Panc1 (cell line): ENCODE measurements at regions not wholly inside any gene's neighbourhood (a gene's known extent, or its start where the extent isn't known, plus 50 kb on each side); places are given as distances from the start of the nearest gene placed in this dataset.

Source experiments
- ATAC-seq: fragments of 200-7000 bp; cut with Tn5 transposase; 2 replicates; pipeline ENCODE4 v1.9.1; 2020; ENCODE audit warnings: mild to moderate bottlenecking, moderate library complexity
- BruUV-seq: library from RNA; stranded (reverse); fragments of 400-500 nt; replicated peaks from 2 replicates; lab custom pipeline; 2021; lab: Mats Ljungman, UMichigan
- CTCF ChIA-PET: fragments of 300-600 bp; sonication (Branson Sonifier 250); formaldehyde crosslinking; loops from one replicate; lab custom pipeline; 2022; ENCODE audit warnings: antibody characterized with exemption; lab: Charles Lee
- POLR2A ChIA-PET: fragments of 300-600 bp; sonication (Branson Sonifier 250); formaldehyde crosslinking; loops from one replicate; lab custom pipeline; 2022; ENCODE audit warnings: antibody characterized with exemption; lab: Charles Lee
- DNase-seq: peaks from one replicate; pipeline ENCODE4 v3.0.0-alpha.2; 2010; ENCODE audit warnings: low read depth, low spot score
- H3K27ac ChIP-seq: 2 replicates; pipeline ENCODE4 v1.5.1; 2011; ENCODE audit warnings: mild to moderate bottlenecking, low read length, inconsistent platforms
- H3K27me3 ChIP-seq: fragments of 200-500 bp; sonication (Bioruptor generic); 2 replicates; pipeline ENCODE4 v1.6.0; 2014; ENCODE audit warnings: low read length, inconsistent platforms; ENCODE audit not compliant: control insufficient read depth, insufficient read depth
- H3K36me3 ChIP-seq: fragments of 200-500 bp; sonication (Bioruptor generic); 2 replicates; pipeline ENCODE4 v1.5.1; 2014; ENCODE audit warnings: inconsistent platforms, mild to moderate bottlenecking, low read length, moderate library complexity; ENCODE audit not compliant: control insufficient read depth, insufficient read depth
- H3K4me1 ChIP-seq: 2 replicates; pipeline ENCODE4 v1.5.1; 2011; ENCODE audit warnings: inconsistent platforms, mild to moderate bottlenecking, low read length, moderate library complexity; ENCODE audit not compliant: control insufficient read depth, insufficient read depth
- H3K4me3 ChIP-seq, 2 experiments: 2 replicates each; pipeline ENCODE4 v1.5.1; 2011 to 2012; ENCODE audit warnings: low read depth in 2 of 2, low read length in 2 of 2, mild to moderate bottlenecking in 2 of 2, inconsistent platforms in 1 of 2, moderate library complexity in 1 of 2
- H3K9me3 ChIP-seq: fragments of 200-500 bp; sonication (Bioruptor generic); 2 replicates; pipeline ENCODE4 v1.5.1; 2014; ENCODE audit warnings: low read depth, mild to moderate bottlenecking, inconsistent platforms, low read length, moderate library complexity; ENCODE audit not compliant: control insufficient read depth, insufficient read depth
- CTCF ChIP-seq: fragments of 450-650 bp; IDR thresholded peaks from 2 replicates; pipeline ENCODE4 v1.5.1; 2017; ENCODE audit warnings: mild to moderate bottlenecking
- POLR2AphosphoS5 ChIP-seq: IDR thresholded peaks from 2 replicates; pipeline ENCODE4 v1.6.1; 2012; ENCODE audit warnings: mild to moderate bottlenecking, low read depth, low read length, moderate library complexity
- REST ChIP-seq, 2 experiments: IDR thresholded peaks; 2 replicates each; pipeline ENCODE4 v1.6.1; 2011 to 2012; ENCODE audit warnings: low read depth in 2 of 2, control low read depth in 1 of 2, low read length in 1 of 2, mild to moderate bottlenecking in 1 of 2, moderate library complexity in 1 of 2; ENCODE audit not compliant: insufficient read depth in 1 of 2
- SIN3A ChIP-seq: IDR thresholded peaks from 2 replicates; pipeline ENCODE4 v1.6.1; 2012; ENCODE audit warnings: low read depth, mild to moderate bottlenecking, low read length, moderate library complexity, borderline replicate concordance; ENCODE audit not compliant: insufficient read depth
- TCF7L2 ChIP-seq: IDR thresholded peaks from 2 replicates; pipeline ENCODE4 v1.6.1; 2011; ENCODE audit warnings: mild to moderate bottlenecking, low read depth, low read length, inconsistent platforms
- in situ Hi-C: cut with HindIII; loops from 2 replicates; pipeline ENCODE4 v1.10.0; 2016; ENCODE audit warnings: low sequenced_read_pairs, low pct_unique_long_range_greater_than_20kb
- intact Hi-C: fragments of 100-400 bp; cut with micrococcal nuclease; formaldehyde crosslinking; loops from one replicate; pipeline ENCODE4 v1.10.0; 2022; ENCODE audit not compliant: unreplicated experiment

GRCh38 chr2:212728717-212729116 lies 190.1 kb upstream of the ERBB4 start:
- no peaks in the 10 kb centered on the region for H3K4me1 ChIP-seq
- no TSS peak for BruUV-seq
- DNase-seq (no peak), ATAC-seq (no peak)
- ChIA-PET CTCF (no interaction called here), POLR2A (no interaction called here)
- no peak overlapping the region for H3K4me3 ChIP-seq
- in situ Hi-C loops (no loop called here), intact Hi-C loops (no loop called here)
- no peak overlapping the region for H3K27ac ChIP-seq
- H3K36me3 ChIP-seq: no peaks in the 10 kb centered on the region
- TF ChIP-seq SIN3A (no peak), TCF7L2 (no peak)
- H3K27me3 ChIP-seq: no peaks in the 10 kb centered on the region
- H3K9me3 ChIP-seq: no peaks in the 10 kb centered on the region

GRCh38 chr2:212727751-212728150 lies 189.1 kb upstream of the ERBB4 start:
- CTCF ChIA-PET: no interaction called here
- TF ChIP-seq SIN3A (no peak), CTCF (no peak), REST (IDR thresholded peaks at IDR 0.05; ENCODE audit: insufficient read depth in 1 of 2, low read depth in 2 of 2, low read length in 1 of 2) (no peak), POLR2AphosphoS5 (no peak), TCF7L2 (no peak)
- H3K27ac ChIP-seq: no peak overlapping the region
- no peaks in the 10 kb centered on the region for H3K27me3 ChIP-seq
- H3K9me3 ChIP-seq: no peaks in the 10 kb centered on the region
- in situ Hi-C loops: no loop called here
- intact Hi-C loops: no loop called here
- BruUV-seq: no TSS peak
- no peaks in the 10 kb centered on the region for H3K4me1 ChIP-seq
- no peaks in the 10 kb centered on the region for H3K36me3 ChIP-seq
- H3K4me3 ChIP-seq: no peak overlapping the region
- ATAC-seq (no peak), DNase-seq (no peak)
- POLR2A ChIA-PET: no interaction called here

GRCh38 chr2:212726403-212726802 lies 187.8 kb upstream of the ERBB4 start:
- no peak for DNase-seq
- Histone ChIP-seq H3K27me3 (no peaks in the 10 kb centered on the region), H3K4me1 (no peaks in the 10 kb centered on the region), H3K36me3 (no peaks in the 10 kb centered on the region), H3K4me3 (no peak overlapping the region), H3K27ac (no peak overlapping the region), H3K9me3 (no peaks in the 10 kb centered on the region)
- ATAC-seq: no peak
- TF ChIP-seq POLR2AphosphoS5 (no peak), REST (IDR thresholded peaks at IDR 0.05; ENCODE audit: insufficient read depth in 1 of 2, low read depth in 2 of 2, low read length in 1 of 2) (no peak), SIN3A (no peak), CTCF (no peak), TCF7L2 (no peak)
- intact Hi-C loops (no loop called here), in situ Hi-C loops (no loop called here)
- ChIA-PET CTCF (no interaction called here), POLR2A (no interaction called here)
- no TSS peak for BruUV-seq
